ENCODE measurements at regions not wholly inside any gene's neighbourhood (a gene's known extent, or its start where the extent isn't known, plus 50 kb on each side); places are given as distances from the start of the nearest gene placed in this dataset.
"Not testable (repeated sequence)": the region's sequence is repeated elsewhere in the genome, so short reads cannot be mapped to it uniquely, and the experiment has no call there.

DNA sequence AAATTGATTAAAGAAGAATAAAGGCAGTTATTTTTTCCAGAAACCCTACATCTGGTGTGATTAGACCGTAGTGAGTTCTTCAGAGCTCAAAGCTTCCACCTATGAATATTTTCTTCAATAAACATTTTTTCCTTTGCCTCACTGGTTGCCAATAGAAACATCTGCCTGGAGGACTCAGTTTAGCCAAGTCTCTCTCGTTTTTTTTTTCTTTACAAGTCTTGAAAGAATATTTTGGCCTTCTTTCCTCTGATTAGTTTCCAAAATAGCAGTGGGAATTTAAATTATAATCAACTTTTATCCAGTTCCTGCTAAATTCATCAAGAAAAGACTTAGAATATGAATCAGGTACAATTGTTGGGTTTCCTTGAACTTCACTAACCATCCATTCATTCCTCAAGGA is 897.5 kb downstream of the TLE1 start:
- Mint-ChIP-seq H3K27ac (no peak overlapping the region), H3K9me3 (peaks cover 0 to 6% (median 0%) of the 10 kb centered on the region in 7 donors), H3K4me3 (no peak overlapping the region), H3K27me3 (no peaks in the 10 kb centered on the region), H3K36me3 (peaks cover 0 to 22% of the 10 kb centered on the region in 2 donors), H3K4me1 (no peaks in the 10 kb centered on the region)
- DNase-seq (no peak), ATAC-seq (ENCODE audit: low read depth in 2 of 2) (no peak)

DNA sequence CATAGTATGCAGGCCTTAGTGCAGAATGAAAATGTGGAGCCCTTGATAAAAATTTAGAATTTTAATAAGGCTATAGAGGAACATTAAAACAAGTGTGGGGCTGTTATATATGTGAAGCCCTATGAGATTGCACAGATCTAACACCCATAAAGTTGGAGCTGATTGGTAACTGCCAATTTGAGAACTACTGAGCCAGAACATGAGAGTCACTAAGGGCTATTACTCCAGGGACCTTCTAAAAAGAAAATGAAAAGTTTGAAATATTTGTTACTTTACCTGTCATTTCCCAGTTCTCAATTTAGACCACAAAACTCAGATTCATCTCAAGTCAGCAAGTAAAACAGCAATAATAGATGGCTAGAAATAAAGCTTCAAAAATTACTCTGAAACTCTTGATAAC is 898.6 kb downstream of the TLE1 start:
- Mint-ChIP-seq H3K4me3 (no peak overlapping the region), H3K36me3 (peaks cover 0 to 15% of the 10 kb centered on the region in 2 donors), H3K27me3 (no peaks in the 10 kb centered on the region), H3K9me3 (peaks cover 0 to 6% (median 0%) of the 10 kb centered on the region in 7 donors), H3K27ac (peak overlapping the region in 1 of 6 donors; percentile 9), H3K4me1 (no peaks in the 10 kb centered on the region)
- ATAC-seq (ENCODE audit: low read depth in 2 of 2) (no peak), DNase-seq (no peak)

DNA sequence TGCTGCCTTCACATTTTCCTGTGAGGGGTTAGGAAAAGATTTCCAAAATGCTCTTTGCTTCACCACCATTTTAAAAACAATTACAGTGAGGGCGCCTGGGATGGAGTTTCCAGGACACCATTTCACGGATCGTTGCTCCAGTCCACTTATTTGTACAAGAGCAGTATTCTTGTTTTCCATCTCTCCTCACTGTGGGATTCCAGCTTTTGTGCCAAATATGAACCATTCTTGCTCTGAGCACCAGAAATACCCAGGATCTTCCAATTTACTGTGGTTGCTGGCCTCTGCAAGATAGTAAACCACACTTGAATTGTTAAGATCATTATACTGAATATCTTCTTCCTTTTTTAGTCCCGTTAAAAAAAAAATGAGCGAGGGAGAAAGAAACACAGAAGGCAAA is 899.5 kb downstream of the TLE1 start:
- peaks cover 0 to 13% of the 10 kb centered on the region in 2 donors for H3K36me3 Mint-ChIP-seq
- DNase-seq (no peak), ATAC-seq (ENCODE audit: low read depth in 2 of 2) (no peak)
- H3K27ac Mint-ChIP-seq = no peak overlapping the region
- no peaks in the 10 kb centered on the region for H3K4me1 Mint-ChIP-seq
- H3K4me3 Mint-ChIP-seq = no peak overlapping the region
- peaks cover 0 to 6% (median 0%) of the 10 kb centered on the region in 7 donors for H3K9me3 Mint-ChIP-seq
- H3K27me3 Mint-ChIP-seq = no peaks in the 10 kb centered on the region

DNA sequence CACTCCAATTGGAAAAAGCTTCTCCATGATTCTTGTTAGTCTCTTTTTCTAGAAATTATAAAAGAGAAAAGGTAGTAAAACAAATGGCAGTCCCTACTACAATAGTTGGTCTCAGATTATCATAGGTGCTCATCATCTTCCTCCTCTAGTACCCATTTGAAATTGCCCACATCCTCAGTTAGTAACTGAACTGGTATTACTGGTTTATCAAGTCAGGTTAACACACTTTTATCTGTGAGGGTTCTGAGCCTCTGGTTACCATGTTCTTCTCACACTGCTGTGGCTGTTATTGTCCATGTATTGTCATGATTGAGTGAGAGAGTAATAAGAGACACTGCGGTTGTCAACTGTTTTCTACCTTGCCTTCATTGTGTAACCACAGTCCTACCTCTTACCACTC is 901.7 kb downstream of the TLE1 start:
- H3K36me3 Mint-ChIP-seq = peaks cover 0 to 3% of the 10 kb centered on the region in 2 donors
- H3K27me3 Mint-ChIP-seq = no peaks in the 10 kb centered on the region
- H3K27ac Mint-ChIP-seq = no peak overlapping the region
- H3K4me3 Mint-ChIP-seq = no peak overlapping the region
- no peaks in the 10 kb centered on the region for H3K4me1 Mint-ChIP-seq
- H3K9me3 Mint-ChIP-seq = peaks cover 0 to 3% (median 0%) of the 10 kb centered on the region in 7 donors
- no peak for ATAC-seq (ENCODE audit: low read depth in 2 of 2)
- DNase-seq = no peak

DNA sequence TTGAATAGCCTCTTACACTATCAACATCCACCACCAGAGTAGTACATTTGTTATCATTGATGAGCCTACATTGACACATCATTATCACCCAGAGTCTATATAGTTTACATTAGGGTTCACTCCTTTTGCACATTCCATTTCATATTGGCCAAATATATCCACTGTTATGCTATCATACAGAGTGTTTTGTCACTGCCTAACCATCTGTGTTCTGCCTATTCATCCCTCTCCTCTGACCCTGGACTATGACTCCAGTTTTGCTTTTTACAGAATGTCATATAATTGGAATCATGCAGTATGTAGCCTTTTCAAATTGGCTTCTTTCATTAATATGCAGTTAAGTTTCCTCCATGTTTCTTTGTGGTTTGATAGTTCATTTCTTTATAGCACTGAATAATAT is 904.7 kb downstream of the TLE1 start:
- Mint-ChIP-seq H3K4me3 (no peak overlapping the region), H3K27me3 (no peaks in the 10 kb centered on the region), H3K36me3 (peaks cover 0 to 4% of the 10 kb centered on the region in 2 donors), H3K9me3 (peaks cover 0 to 4% (median 0%) of the 10 kb centered on the region in 7 donors), H3K27ac (no peak overlapping the region), H3K4me1 (no peaks in the 10 kb centered on the region)
- ATAC-seq (ENCODE audit: low read depth in 2 of 2) (no peak), DNase-seq (no peak)

DNA sequence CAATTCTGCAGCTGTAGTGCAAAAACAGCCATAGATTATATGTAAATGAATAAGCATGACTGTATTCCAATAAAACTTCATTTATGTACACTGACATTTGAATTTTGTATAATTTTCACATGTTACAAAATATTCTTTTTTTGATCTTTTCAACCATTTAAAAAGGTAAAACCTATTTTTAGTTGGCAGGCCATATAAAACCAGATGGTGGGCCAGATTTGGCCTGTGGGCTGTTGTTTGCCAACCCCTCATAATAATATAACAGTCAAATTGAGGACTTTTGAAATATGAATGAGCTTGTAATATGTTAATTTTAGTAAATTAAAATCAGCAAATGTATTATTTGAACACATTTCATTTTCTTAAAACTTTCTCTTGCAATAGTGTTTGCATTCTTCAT is 913.4 kb downstream of the TLE1 start:
- no peaks in the 10 kb centered on the region for H3K36me3 Mint-ChIP-seq
- no peak for ATAC-seq (ENCODE audit: low read depth in 2 of 2)

DNA sequence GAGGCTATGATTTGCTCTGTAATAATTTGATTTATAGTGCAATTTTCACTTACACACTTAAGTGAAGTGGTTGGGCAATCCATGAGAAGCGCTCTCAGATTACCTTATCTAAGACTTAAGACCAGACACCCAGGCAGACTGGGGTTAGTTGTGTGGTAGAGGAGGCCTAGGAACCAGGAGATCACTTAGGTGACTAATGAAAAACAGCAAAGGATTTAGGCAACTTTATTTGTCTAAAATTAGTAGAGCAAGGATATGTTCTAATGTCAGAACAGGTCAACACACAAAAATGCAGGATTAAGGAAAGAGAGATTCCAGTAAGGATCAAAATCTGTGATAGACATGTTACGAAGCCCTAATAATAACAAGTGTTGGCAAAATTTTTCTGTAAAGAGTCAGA is 913.8 kb downstream of the TLE1 start:
- DNase-seq (no peak), ATAC-seq (ENCODE audit: low read depth in 2 of 2) (no peak)
- H3K4me3 Mint-ChIP-seq = peak overlapping the region in 1 of 8 donors; percentile 77
- peaks cover 0 to 3% (median 0%) of the 10 kb centered on the region in 7 donors for H3K9me3 Mint-ChIP-seq
- no peaks in the 10 kb centered on the region for H3K36me3 Mint-ChIP-seq
- H3K4me1 Mint-ChIP-seq = no peaks in the 10 kb centered on the region
- peak overlapping the region in 1 of 6 donors; percentile 1 for H3K27ac Mint-ChIP-seq
- H3K27me3 Mint-ChIP-seq = no peaks in the 10 kb centered on the region

More for the DNA sequence above, 913.4 kb downstream of the TLE1 start:
- Mint-ChIP-seq H3K27me3 (no peaks in the 10 kb centered on the region), H3K27ac (no peak overlapping the region), H3K9me3 (peaks cover 0 to 3% (median 0%) of the 10 kb centered on the region in 7 donors), H3K4me1 (no peaks in the 10 kb centered on the region), H3K4me3 (no peak overlapping the region)
- DNase-seq = no peak

DNA sequence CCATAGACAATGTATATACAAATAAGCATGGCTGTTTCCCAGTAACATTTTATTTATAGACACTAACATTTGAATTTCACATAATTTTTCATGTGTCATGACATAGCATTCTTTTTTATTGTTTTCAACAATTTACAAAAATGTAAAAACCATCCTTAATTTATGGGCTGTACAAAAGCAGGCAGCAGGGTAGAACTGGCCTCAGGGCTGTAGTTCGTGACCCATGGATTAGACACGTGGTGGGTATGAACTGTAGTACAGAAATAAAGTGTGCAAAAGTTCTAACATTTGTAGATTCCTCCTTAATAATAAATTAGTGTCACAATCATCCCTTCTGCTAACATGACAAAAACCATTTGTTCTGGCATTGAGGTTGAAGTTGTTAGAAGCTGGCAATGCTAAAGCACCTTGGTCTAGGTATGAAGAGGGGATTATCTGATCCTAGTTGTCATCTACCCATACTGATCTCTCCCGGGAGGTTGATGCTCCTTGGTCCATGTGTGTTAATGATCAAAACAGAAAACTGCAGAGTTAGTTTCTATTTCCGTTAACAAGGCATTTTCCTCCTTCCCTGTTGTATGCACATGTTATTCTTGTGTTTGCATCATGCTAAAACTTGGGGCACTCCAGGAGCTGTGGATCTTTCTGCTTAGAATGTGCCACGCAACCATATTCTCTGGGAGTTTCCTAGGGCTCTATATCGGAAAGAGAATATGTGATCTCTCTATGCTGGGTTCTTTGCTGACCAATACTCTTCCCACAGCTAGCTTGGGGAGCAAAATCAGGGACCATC is 917.6 kb downstream of the TLE1 start:
- Mint-ChIP-seq H3K4me3 (no peak overlapping the region), H3K9me3 (peaks cover 0 to 9% (median 0%) of the 10 kb centered on the region in 7 donors), H3K36me3 (no peaks in the 10 kb centered on the region), H3K27ac (no peak overlapping the region), H3K4me1 (no peaks in the 10 kb centered on the region), H3K27me3 (no peaks in the 10 kb centered on the region)
- DNase-seq (no peak), ATAC-seq (ENCODE audit: low read depth in 2 of 2) (no peak)

DNA sequence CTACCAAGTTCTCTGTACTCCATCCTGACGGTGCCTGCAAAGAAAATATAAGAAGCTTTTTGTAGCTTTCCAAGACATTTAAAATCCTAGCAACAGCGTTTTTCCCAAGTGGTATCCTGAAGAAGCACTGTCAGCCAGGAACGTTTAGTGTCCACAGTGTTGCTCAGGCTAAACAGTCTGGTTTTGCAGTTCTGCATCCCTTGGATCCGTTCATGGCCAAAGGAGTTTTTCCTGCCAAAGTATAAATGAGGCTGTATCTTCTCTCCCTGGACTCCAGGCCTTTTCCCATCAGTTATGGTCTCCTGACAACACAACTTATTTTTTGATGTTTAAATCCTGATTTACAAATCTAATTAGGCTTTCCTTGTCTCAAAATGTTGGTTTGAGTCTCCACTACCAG is 925.8 kb downstream of the TLE1 start:
- Mint-ChIP-seq H3K4me1 (no peaks in the 10 kb centered on the region), H3K27ac (no peak overlapping the region), H3K36me3 (no peaks in the 10 kb centered on the region), H3K9me3 (peaks cover 0 to 19% (median 2%) of the 10 kb centered on the region in 7 donors), H3K4me3 (no peak overlapping the region), H3K27me3 (no peaks in the 10 kb centered on the region)
- DNase-seq (no peak), ATAC-seq (ENCODE audit: low read depth in 2 of 2) (no peak)

DNA sequence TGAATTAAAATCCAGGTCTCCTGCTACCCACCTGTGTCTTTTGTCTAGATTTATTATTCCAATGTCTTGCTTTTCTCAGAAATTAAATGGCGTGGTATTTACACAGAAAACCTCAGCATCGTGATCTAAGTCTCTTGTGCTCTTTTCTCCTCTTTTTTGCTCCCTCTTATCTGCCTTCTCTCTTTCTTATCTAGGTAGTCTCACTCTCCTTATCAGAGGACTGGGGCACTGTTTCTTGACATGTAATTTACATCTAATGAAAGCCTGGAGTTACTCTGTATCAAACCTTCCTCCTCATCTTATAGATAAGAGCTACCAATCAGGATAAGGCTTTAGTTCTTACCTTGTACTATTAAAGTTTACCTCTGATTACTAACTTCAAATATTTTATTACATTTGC is 933.8 kb downstream of the TLE1 start:
- DNase-seq = no peak
- H3K27ac Mint-ChIP-seq = no peak overlapping the region
- ATAC-seq (ENCODE audit: low read depth in 2 of 2) = no peak
- H3K9me3 Mint-ChIP-seq = peaks cover 0 to 1% (median 0%) of the 10 kb centered on the region in 7 donors
- H3K36me3 Mint-ChIP-seq = peaks cover 5 to 6% of the 10 kb centered on the region in 2 donors
- no peaks in the 10 kb centered on the region for H3K27me3 Mint-ChIP-seq
- H3K4me1 Mint-ChIP-seq = no peaks in the 10 kb centered on the region
- no peak overlapping the region for H3K4me3 Mint-ChIP-seq

DNA sequence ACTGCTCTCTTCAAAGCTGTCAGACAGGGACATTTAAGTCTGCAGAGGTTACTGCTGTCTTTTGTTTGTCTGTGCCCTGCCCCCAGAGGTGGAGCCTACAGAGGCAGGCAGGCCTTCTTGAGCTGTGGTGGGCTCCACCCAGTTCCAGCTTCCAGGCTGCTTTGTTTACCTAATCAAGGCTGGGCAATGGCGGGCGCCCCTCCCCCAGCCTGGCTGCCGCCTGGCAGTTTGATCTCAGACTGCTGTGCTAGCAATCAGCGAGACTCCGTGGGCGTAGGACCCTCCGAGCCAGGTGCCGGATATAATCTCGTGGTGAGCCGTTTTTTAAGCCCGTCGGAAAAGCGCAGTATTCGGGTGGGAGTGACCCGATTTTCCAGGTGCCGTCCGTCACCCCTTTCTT is 942.3 kb downstream of the TLE1 start:
- H3K27me3 Mint-ChIP-seq; H3K36me3 Mint-ChIP-seq; H3K4me3 Mint-ChIP-seq; H3K4me1 Mint-ChIP-seq; H3K27ac Mint-ChIP-seq; DNase-seq; ATAC-seq (ENCODE audit: low read depth in 2 of 2); H3K9me3 Mint-ChIP-seq: not testable (repeated sequence)

DNA sequence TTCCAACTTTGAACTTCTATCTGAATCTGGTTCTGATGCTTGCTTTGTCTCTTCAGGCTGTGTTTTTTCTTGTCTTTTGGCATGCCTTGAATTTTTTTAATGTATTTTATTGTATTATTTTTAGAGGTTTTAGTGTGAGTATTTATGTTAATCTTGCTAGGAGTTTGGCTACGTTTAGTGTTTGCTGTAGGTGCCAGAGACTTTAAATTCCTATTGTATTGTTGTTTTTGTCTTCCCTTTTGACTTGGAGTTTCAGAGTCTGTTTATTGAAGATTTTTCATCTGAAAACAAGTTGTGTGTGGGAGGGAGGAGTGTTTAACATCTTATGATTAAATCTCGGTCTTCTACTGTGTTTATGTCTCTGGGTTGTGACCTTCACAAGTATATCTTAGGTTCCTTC is 956.8 kb downstream of the TLE1 start:
- Mint-ChIP-seq H3K36me3 (peaks cover 0 to 6% of the 10 kb centered on the region in 2 donors), H3K27me3 (no peaks in the 10 kb centered on the region), H3K4me1 (no peaks in the 10 kb centered on the region), H3K4me3 (no peak overlapping the region), H3K27ac (no peak overlapping the region), H3K9me3 (peaks cover 0 to 15% (median 2%) of the 10 kb centered on the region in 7 donors)
- no peak for DNase-seq
- no peak for ATAC-seq (ENCODE audit: low read depth in 2 of 2)

DNA sequence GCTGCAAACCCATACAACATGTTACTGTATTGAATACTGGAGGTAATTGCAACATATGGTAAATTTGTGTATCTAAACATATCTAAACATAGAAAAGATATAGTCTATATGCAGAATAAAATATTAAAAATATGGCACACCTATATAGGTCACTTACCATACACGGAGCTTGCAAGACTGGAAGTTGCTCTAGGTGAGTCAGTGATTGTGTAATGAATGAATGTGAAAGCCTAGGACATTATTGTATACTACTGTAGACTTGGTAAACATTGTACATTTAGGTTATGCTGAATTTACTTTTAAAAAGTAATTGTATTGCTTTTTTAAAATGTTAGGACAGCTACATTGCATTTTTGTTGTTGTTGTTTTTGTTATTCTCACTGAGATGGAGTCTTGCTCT is 968.8 kb downstream of the TLE1 start:
- no peak overlapping the region for H3K27ac Mint-ChIP-seq
- H3K4me1 Mint-ChIP-seq = no peaks in the 10 kb centered on the region
- peaks cover 30 to 36% of the 10 kb centered on the region in 2 donors for H3K36me3 Mint-ChIP-seq
- no peaks in the 10 kb centered on the region for H3K27me3 Mint-ChIP-seq
- DNase-seq (no peak), ATAC-seq (ENCODE audit: low read depth in 2 of 2) (no peak)
- no peak overlapping the region for H3K4me3 Mint-ChIP-seq
- peaks cover 12 to 31% (median 22%) of the 10 kb centered on the region in 7 donors for H3K9me3 Mint-ChIP-seq

DNA sequence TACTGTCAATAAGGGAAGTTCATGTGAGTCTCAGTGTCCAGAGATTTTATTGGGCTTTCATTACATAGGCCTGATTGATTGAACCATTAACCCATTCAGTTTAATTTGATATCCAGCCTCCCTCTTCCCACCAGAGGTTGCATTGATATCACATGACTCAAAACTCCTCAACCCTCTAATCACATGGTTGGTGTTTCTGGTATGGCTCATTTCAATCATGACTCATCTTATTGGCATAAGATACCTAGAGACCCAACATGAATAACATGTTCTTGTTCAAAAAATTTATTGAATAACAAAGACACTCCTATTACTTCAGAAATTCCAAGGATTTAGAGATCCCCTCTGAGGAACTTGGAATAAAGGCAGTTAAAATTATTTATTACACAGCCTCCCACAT is 982.2 kb downstream of the TLE1 start:
- Mint-ChIP-seq H3K36me3 (peaks cover 29 to 32% of the 10 kb centered on the region in 2 donors), H3K4me1 (no peaks in the 10 kb centered on the region), H3K27ac (no peak overlapping the region), H3K4me3 (no peak overlapping the region), H3K27me3 (no peaks in the 10 kb centered on the region), H3K9me3 (peaks cover 14 to 58% (median 27%) of the 10 kb centered on the region in 7 donors)
- no peak for ATAC-seq (ENCODE audit: low read depth in 2 of 2)
- no peak for DNase-seq

Data from naive B cell (primary cell).